ENCODE measurements at regions not wholly inside any gene's neighbourhood (a gene's known extent, or its start where the extent isn't known, plus 50 kb on each side); places are given as distances from the start of the nearest gene placed in this dataset.

GRCh38 chr6:18746727-18747126 is 359.6 kb downstream of the RNF144B start:
- H3K27ac ChIP-seq = no peak overlapping the region
- ChIA-PET CTCF (interaction anchor here (0.7 kb wide), 1 partner anchor 201 kb away, joined by 3 read pairs; no protein-coding TSS in a partner anchor), POLR2A (ENCODE audit: low non-redundant PET) (no interaction called here)
- no peak for DNase-seq (ENCODE audit: low spot score)
- TF ChIP-seq, protein P1, sequence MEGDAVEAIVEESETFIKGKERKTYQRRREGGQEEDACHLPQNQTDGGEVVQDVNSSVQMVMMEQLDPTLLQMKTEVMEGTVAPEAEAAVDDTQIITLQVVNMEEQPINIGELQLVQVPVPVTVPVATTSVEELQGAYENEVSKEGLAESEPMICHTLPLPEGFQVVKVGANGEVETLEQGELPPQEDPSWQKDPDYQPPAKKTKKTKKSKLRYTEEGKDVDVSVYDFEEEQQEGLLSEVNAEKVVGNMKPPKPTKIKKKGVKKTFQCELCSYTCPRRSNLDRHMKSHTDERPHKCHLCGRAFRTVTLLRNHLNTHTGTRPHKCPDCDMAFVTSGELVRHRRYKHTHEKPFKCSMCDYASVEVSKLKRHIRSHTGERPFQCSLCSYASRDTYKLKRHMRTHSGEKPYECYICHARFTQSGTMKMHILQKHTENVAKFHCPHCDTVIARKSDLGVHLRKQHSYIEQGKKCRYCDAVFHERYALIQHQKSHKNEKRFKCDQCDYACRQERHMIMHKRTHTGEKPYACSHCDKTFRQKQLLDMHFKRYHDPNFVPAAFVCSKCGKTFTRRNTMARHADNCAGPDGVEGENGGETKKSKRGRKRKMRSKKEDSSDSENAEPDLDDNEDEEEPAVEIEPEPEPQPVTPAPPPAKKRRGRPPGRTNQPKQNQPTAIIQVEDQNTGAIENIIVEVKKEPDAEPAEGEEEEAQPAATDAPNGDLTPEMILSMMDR (conservative IDR thresholded peaks at IDR 0.05; ENCODE audit: low read depth) = no peak

- ChIA-PET POLR2A (ENCODE audit: low non-redundant PET) (no interaction called here), CTCF (interaction anchor here (0.6 to 0.8 kb wide), 3 partner anchors 1084 to 1308 kb away, joined by 3 to 5 read pairs (median 3); no protein-coding TSS in a partner anchor)
- no peak for DNase-seq (ENCODE audit: low spot score)
- TF ChIP-seq, protein P1 (conservative IDR thresholded peaks at IDR 0.05; ENCODE audit: low read depth) = no peak
- no peak overlapping the region for H3K27ac ChIP-seq
These were observed 361.2 kb downstream of the RNF144B start for GRCh38 chr6:18748314-18748713.

DNA sequence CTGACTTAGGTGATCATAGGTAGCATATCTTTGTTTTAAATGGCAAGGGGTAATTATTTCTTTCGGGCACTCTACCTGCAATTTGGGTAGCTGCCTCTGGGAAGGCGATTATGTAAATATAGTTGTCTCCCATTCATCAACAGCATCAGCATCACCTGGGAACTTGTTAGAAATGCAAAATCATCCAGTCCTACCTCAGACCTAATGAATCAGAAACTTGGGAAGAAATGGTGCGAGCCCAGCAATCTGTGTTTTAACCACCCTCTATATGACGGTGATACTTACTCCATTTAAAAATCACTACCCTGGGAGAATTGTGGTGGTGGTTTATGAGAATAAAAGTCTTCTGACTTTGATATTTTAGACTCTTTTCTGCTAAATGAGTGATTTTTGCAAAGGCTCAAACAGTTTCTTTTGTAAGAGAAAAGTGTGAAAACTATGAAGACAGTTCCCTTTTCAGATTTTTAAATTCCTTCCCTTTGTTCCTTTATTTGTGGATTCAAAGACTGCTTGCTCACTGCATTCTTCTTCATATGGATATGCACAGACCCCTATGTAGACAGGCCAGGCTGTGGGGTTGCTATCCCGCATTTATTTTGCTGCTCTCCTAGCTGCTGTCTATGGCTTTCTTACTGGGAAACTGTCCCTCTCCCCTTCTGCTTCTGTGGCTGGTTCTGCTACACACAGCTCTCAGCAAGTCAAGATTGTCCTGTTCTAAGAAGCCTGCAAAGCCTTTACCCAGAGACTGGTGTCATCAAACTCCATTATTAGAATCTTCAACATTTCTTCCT is 365.3 kb downstream of the RNF144B start:
- TF ChIP-seq, protein P1 (conservative IDR thresholded peaks at IDR 0.05; ENCODE audit: low read depth) = no peak
- DNase-seq (ENCODE audit: low spot score) = no peak
- ChIA-PET POLR2A (ENCODE audit: low non-redundant PET) (no interaction called here), CTCF (no interaction called here)
- no peak overlapping the region for H3K27ac ChIP-seq

- TF ChIP-seq, protein P1 (conservative IDR thresholded peaks at IDR 0.05; ENCODE audit: low read depth) = no peak
- no peak overlapping the region for H3K27ac ChIP-seq
- no peak for DNase-seq (ENCODE audit: low spot score)
- ChIA-PET CTCF (no interaction called here), POLR2A (ENCODE audit: low non-redundant PET) (no interaction called here)
These were observed 365.9 kb downstream of the RNF144B start for GRCh38 chr6:18753076-18753475.

DNA sequence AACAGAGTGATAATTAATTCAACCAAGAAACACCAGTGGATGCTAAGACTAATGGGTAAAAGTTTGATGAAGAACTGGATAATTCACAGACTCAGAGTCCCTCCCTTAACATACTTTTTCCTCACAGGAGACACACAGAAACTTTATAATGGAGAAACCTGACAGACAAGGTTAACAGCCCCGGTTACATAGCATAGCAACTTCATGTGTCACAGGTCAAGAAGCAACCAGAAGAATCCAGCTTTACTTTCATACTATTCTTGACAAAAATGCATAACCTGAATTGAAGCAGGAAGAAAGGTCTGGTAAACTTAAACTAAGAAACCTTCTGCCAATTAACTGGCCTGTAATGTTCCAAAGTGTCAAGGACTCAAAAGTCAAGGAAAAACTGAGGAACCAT is 375.9 kb downstream of the RNF144B start:
- peak; percentile 33 for DNase-seq (ENCODE audit: low spot score)
- ChIA-PET POLR2A (ENCODE audit: low non-redundant PET) (no interaction called here), CTCF (interaction anchor here (0.7 kb wide), 1 partner anchor 20 kb away, joined by 3 read pairs; no protein-coding TSS in a partner anchor)
- TF ChIP-seq, protein P1 (conservative IDR thresholded peaks at IDR 0.05; ENCODE audit: low read depth) = no peak
- no peak overlapping the region for H3K27ac ChIP-seq

DNA sequence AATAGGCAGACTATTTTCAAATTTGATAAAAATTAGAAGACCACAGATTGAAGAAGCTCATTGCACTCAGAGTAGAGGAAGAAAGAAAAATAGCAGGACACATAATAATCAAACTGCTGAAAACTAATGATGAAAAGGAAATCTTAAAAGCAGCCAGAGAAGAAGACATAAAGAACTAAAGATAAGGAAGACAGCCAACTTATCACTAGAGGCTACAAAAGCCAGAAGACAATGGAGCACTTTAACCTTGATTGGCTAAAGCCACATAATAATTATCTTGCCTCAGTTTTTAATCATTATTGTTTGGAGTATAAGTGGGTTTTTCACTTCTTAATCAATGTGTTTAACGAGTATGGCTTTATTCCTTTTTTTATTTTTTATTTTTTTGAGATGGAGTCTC is 397.6 kb downstream of the RNF144B start:
- DNase-seq (ENCODE audit: low spot score) = no peak
- ChIA-PET POLR2A (ENCODE audit: low non-redundant PET) (no interaction called here), CTCF (interaction anchor here (0.6 kb wide), 1 partner anchor 169 kb away, joined by 3 read pairs; no protein-coding TSS in a partner anchor)
- TF ChIP-seq, protein P1 (conservative IDR thresholded peaks at IDR 0.05; ENCODE audit: low read depth) = no peak
- H3K27ac ChIP-seq = no peak overlapping the region

All from RWPE1 (cell line).